Psoas muscle (tissue), 7 donors: ENCODE measurements at regions not wholly inside any gene's neighbourhood (a gene's known extent, or its start where the extent isn't known, plus 50 kb on each side); places are given as distances from the start of the nearest gene placed in this dataset.

ENCODE experiments used
- ATAC-seq, 4 donors: fragments of 200-7000 bp; cut with Tn5 transposase; one replicate each; pipeline ENCODE4 v1.9.1; 2020; ENCODE audit warnings: moderate library complexity in 3 of 4, mild to moderate bottlenecking in 2 of 4
- DNase-seq, 2 donors: peaks; one replicate each; pipeline ENCODE4 v3.0.0-alpha.2; 2020
- H3K27ac ChIP-seq: fragments of 200-600 bp; one replicate; pipeline ENCODE4 v1.8.0; 2022
- H3K27me3 ChIP-seq, 3 donors: fragments of 200-600 bp in 1 of 3; one replicate each; pipeline versions ENCODE4 v1.6.1 to v1.8.0; 2013 to 2022; ENCODE audit warnings: low read length in 2 of 3, mild to moderate bottlenecking in 2 of 3, moderate library complexity in 1 of 3; ENCODE audit not compliant: insufficient read depth in 3 of 3
- H3K36me3 ChIP-seq, 2 donors: fragments of 200-600 bp in 1 of 2; one replicate each; pipeline versions ENCODE4 v1.6.1 to v1.8.0; 2013 to 2022; ENCODE audit warnings: low read depth in 1 of 2, mild to moderate bottlenecking in 1 of 2, moderate library complexity in 1 of 2; ENCODE audit not compliant: insufficient read depth in 1 of 2
- H3K4me1 ChIP-seq: fragments of 200-600 bp; one replicate; pipeline ENCODE4 v1.8.0; 2022
- H3K4me3 ChIP-seq: fragments of 200-600 bp; one replicate; pipeline ENCODE4 v1.8.0; 2022; ENCODE audit warnings: mild to moderate bottlenecking
- H3K9me3 ChIP-seq: fragments of 200-600 bp; one replicate; pipeline ENCODE4 v1.8.0; 2022
- WGBS, 3 donors: extraction: QIAGEN DNeasy Blood & Tissue Kit; methylation state at CpG; one replicate each; pipeline versions ENCODE4 v1.1.6 to v1.1.7; 2013; 5-methylcytosine and 5-hydroxymethylcytosine counted together
- intact Hi-C, 2 donors: fragments of 100-400 bp; cut with DNase I; formaldehyde crosslinking; loops; one replicate each; pipeline versions ENCODE4 v1.11.0 to v1.14.2; 2022
- TF ChIP-seq, protein P1 (sequence below): fragments of 200-600 bp; IDR thresholded peaks from one replicate; pipeline ENCODE4 v1.8.0; 2022; ENCODE audit warnings: antibody characterized with exemption
- donor health status: healthy with polysubstance abuse.
- donor health status: DM: no; HTN: no; CAD: no; lungs with moderate emphysema.
- donor health status: Bipolar disorder and iron deficiency.
- donor health status: healthy.
- donor health status: DM: yes; HTN: yes; CAD: no.
- donor health status: DM: no; HTN: no; CAD: no.
- donor health status: DM: yes; HTN: yes; CAD: no.

DNA sequence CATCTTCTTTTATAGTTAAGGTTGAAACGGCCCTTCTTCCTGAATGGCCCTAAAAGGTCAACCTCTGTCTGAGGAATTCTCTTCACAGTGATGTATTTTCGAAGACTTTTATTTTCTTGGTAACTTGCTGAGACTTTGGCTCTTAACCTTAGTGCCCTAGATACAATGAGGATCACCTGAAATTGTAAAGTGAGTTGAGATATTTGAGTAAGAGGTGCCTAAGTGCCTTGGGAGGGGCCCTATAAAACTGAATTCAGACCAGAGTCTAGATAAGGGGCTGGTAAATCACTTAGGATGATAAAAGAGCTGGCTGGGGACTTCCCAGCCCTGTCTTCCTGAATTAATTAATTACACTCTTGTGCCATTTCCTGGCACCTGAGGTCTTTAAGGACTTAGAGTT, 505.6 kb upstream of the KIRREL3 start:
- no peak for DNase-seq

DNA sequence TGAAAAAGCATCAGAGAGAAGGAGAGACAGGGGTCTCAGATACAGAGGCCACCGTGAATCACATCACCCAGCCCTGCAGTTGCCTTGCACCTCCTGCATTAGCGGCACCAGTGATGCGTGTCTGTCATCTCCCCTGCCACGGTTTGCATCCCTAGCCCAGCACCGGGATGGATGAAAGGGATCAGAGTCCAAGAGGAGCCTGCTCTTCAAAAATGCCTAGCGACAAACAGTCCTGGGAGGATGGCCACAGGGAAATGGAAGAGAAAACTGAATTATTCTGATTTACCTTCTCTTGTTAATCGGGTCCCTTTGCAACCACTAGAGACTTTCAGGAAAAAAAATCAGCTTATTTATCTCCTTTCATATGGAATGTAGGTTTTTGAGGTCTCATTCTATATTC, 495.6 kb upstream of the KIRREL3 start:
- DNase-seq (no peak), ATAC-seq (no peak)
- H3K4me3 ChIP-seq: no peak overlapping the region
- 83 to 88% (median 87%) methylated on average over 7 of the region's 7 CpGs for WGBS, 3 donors
- intact Hi-C loops: no loop called here
- H3K36me3 ChIP-seq: no peaks in the 10 kb centered on the region
- TF ChIP-seq, protein P1, sequence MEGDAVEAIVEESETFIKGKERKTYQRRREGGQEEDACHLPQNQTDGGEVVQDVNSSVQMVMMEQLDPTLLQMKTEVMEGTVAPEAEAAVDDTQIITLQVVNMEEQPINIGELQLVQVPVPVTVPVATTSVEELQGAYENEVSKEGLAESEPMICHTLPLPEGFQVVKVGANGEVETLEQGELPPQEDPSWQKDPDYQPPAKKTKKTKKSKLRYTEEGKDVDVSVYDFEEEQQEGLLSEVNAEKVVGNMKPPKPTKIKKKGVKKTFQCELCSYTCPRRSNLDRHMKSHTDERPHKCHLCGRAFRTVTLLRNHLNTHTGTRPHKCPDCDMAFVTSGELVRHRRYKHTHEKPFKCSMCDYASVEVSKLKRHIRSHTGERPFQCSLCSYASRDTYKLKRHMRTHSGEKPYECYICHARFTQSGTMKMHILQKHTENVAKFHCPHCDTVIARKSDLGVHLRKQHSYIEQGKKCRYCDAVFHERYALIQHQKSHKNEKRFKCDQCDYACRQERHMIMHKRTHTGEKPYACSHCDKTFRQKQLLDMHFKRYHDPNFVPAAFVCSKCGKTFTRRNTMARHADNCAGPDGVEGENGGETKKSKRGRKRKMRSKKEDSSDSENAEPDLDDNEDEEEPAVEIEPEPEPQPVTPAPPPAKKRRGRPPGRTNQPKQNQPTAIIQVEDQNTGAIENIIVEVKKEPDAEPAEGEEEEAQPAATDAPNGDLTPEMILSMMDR: no peak
- H3K9me3 ChIP-seq: no peaks in the 10 kb centered on the region
- no peak overlapping the region for H3K27ac ChIP-seq
- no peaks in the 10 kb centered on the region for H3K4me1 ChIP-seq
- H3K27me3 ChIP-seq: no peaks in the 10 kb centered on the region

More for the DNA sequence above, 505.6 kb upstream of the KIRREL3 start:
- TF ChIP-seq, protein P1: no peak
- H3K27me3 ChIP-seq: peaks cover 0 to 2% (median 0%) of the 10 kb centered on the region in 3 donors
- 33 to 43% (median 41%) methylated on average over 2 of the region's 2 CpGs for WGBS, 3 donors
- intact Hi-C loops: no loop called here
- ATAC-seq: no peak
- H3K27ac ChIP-seq: no peak overlapping the region
- H3K4me3 ChIP-seq: no peak overlapping the region
- no peaks in the 10 kb centered on the region for H3K9me3 ChIP-seq
- no peaks in the 10 kb centered on the region for H3K4me1 ChIP-seq
- H3K36me3 ChIP-seq: no peaks in the 10 kb centered on the region

DNA sequence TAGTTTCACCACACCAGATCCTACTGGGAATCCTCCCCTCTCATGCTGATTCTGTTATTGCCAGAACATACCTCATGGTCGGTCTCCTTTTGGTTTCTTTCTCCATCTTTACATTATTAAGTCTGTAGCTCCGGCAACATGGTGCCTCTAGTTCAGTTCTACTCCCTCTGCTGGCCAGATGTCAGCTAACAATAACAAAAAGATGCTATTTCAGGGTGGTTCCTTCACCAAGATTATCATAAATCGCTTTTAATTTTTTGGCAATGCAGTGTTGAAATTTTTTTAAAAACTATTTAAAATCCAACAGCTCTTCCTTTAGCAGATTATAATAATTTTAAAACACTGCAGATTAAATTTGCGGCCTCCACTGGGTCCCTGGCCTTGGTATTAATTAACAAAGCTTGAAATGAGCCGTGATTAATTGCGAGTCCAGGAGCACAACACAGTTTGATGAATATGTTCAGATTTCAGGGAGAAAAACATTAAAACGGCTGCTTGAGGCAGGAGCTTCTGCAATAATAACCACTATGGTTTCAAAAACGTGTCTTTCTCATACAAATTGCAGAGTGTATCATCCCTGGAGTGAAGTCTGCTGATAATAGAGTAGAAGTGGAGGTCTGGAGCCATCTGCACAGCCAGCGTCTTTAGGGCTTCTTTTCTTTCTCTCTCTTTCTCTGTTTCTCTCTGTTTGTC, 492.9 kb upstream of the KIRREL3 start:
- ATAC-seq: no peak

DNA sequence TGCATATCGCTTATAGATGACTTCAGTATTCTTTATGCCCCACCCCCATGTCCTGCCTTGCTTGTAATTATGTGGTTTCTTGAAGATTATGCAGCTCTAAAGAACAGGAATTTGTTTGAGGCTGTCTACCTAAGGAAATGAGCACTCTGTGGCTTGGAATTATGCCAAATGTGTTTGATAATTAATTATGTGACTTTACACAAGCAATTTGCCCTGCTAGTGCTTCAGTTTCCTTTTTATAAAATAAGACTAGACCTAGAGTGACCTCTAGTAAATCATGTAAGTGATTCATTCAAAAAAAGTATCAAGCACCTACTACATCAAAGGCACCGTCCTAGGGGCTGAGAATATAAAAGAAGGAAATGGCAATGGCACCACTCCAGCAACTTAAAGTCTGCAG, 491.5 kb upstream of the KIRREL3 start:
- intact Hi-C loops: no loop called here
- Histone ChIP-seq H3K4me1 (no peaks in the 10 kb centered on the region), H3K27me3 (no peaks in the 10 kb centered on the region), H3K9me3 (no peaks in the 10 kb centered on the region), H3K27ac (no peak overlapping the region), H3K36me3 (no peaks in the 10 kb centered on the region), H3K4me3 (no peak overlapping the region)
- no peak for ATAC-seq
- no peak for DNase-seq
- TF ChIP-seq, protein P1: no peak
- 63 to 73% (median 67%) methylated on average over 2 of the region's 2 CpGs for WGBS, 3 donors

More for the DNA sequence above, 492.9 kb upstream of the KIRREL3 start:
- no peaks in the 10 kb centered on the region for H3K36me3 ChIP-seq
- H3K4me1 ChIP-seq: no peaks in the 10 kb centered on the region
- H3K4me3 ChIP-seq: no peak overlapping the region
- no peak overlapping the region for H3K27ac ChIP-seq
- DNase-seq: no peak
- no peaks in the 10 kb centered on the region for H3K9me3 ChIP-seq
- 54 to 65% (median 60%) methylated on average over 9 of the region's 9 CpGs for WGBS, 3 donors
- H3K27me3 ChIP-seq: no peaks in the 10 kb centered on the region
- TF ChIP-seq, protein P1: no peak
- intact Hi-C loops: no loop called here

DNA sequence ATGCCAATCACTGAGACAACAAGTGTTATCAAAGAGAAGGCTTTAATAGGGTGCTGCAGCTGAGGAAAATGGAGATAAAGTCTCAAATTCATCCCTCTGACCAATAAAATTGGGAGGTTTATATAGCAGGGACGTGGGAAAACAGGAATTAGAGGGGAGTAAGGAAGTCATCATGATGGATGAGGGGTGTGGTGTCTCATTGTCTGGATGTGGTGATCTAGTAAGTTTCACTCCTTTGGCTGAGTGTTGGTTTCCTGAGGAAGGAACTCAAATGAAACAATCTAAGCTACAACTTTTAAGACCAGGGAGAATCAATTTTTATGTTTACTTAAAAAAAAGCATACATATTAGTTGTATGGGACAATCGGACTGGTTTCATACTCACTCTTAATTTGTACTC, 491.0 kb upstream of the KIRREL3 start:
- no peak overlapping the region for H3K4me3 ChIP-seq
- no peaks in the 10 kb centered on the region for H3K4me1 ChIP-seq
- DNase-seq (no peak), ATAC-seq (no peak)
- H3K9me3 ChIP-seq: no peaks in the 10 kb centered on the region
- TF ChIP-seq, protein P1: no peak
- intact Hi-C loops: no loop called here
- 25 to 38% (median 36%) methylated on average over 2 of the region's 2 CpGs for WGBS, 3 donors
- no peak overlapping the region for H3K27ac ChIP-seq
- no peaks in the 10 kb centered on the region for H3K27me3 ChIP-seq
- H3K36me3 ChIP-seq: no peaks in the 10 kb centered on the region
